WTC11 (cell line): ENCODE measurements at regions not wholly inside any gene's neighbourhood (a gene's known extent, or its start where the extent isn't known, plus 50 kb on each side); places are given as distances from the start of the nearest gene placed in this dataset.

ENCODE experiments used
- ATAC-seq: fragments of 200-7000 bp; cut with Tn5 transposase; 2 replicates; pipeline ENCODE4 v1.10.0; 2021; ENCODE audit warnings: mild to moderate bottlenecking, moderate library complexity
- CTCF ChIA-PET: fragments of 300-600 bp; sonication (Branson Sonifier 250); formaldehyde crosslinking; loops from one replicate; lab custom pipeline; 2021; ENCODE audit warnings: antibody characterized with exemption; lab: Charles Lee
- POLR2A ChIA-PET: fragments of 350-600 bp; sonication (Branson Sonifier 250); formaldehyde crosslinking; loops from one replicate; lab custom pipeline; 2021; ENCODE audit warnings: antibody characterized with exemption; lab: Charles Lee
- DNase-seq: peaks from one replicate; pipeline ENCODE4 v3.0.0; 2021; ENCODE audit warnings: low spot score
- H3K27ac Mint-ChIP-seq: 2 replicates; pipeline ENCODE4 v1.8.0; 2021; ENCODE audit warnings: mixed read lengths
- H3K27me3 Mint-ChIP-seq: 2 replicates; pipeline ENCODE4 v1.8.0; 2021; ENCODE audit warnings: low read depth, mild to moderate bottlenecking, moderate library complexity, mixed read lengths
- H3K36me3 Mint-ChIP-seq: 2 replicates; pipeline ENCODE4 v1.8.0; 2021; ENCODE audit warnings: mixed read lengths
- H3K4me1 Mint-ChIP-seq: 2 replicates; pipeline ENCODE4 v1.8.0; 2022; ENCODE audit warnings: mixed read lengths
- H3K4me3 Mint-ChIP-seq: 2 replicates; pipeline ENCODE4 v1.8.0; 2021; ENCODE audit warnings: mild to moderate bottlenecking, moderate library complexity, mixed read lengths
- H3K9me3 Mint-ChIP-seq: 2 replicates; pipeline ENCODE4 v1.8.0; 2021; ENCODE audit warnings: mixed read lengths
- ATF1 ChIP-seq: sonication (generic); formaldehyde crosslinking; IDR thresholded peaks from 2 replicates; pipeline ENCODE4 v1.8.1; 2023; ENCODE audit warnings: mild to moderate bottlenecking, moderate library complexity, missing genetic modification reagents
- ESRRA ChIP-seq: sonication (generic); formaldehyde crosslinking; IDR thresholded peaks from 2 replicates; pipeline ENCODE4 v1.8.1; 2022; ENCODE audit warnings: mild to moderate bottlenecking, missing genetic modification reagents, borderline replicate concordance
- FOXJ3 ChIP-seq: sonication (generic); formaldehyde crosslinking; IDR thresholded peaks from 2 replicates; pipeline ENCODE4 v1.9.0; 2021; ENCODE audit warnings: missing genetic modification reagents, mild to moderate bottlenecking, borderline replicate concordance
- IRF2 ChIP-seq: sonication (generic); formaldehyde crosslinking; IDR thresholded peaks from 2 replicates; pipeline ENCODE4 v1.8.0; 2022; ENCODE audit warnings: low read depth, missing genetic modification reagents, borderline replicate concordance
- JUN ChIP-seq: sonication (generic); formaldehyde crosslinking; IDR thresholded peaks from 2 replicates; pipeline ENCODE4 v1.8.0; 2023; ENCODE audit warnings: mild to moderate bottlenecking, missing genetic modification reagents
- KAT7 ChIP-seq: sonication (generic); formaldehyde crosslinking; IDR thresholded peaks from 2 replicates; pipeline ENCODE4 v1.8.1; 2023; ENCODE audit warnings: missing genetic modification reagents, mild to moderate bottlenecking, borderline replicate concordance
- MXD4 ChIP-seq: fragments of 250-450 bp; sonication (Bioruptor Pico); IDR thresholded peaks from 2 replicates; pipeline ENCODE4 v1.8.0; 2021; ENCODE audit warnings: mild to moderate bottlenecking, moderate library complexity, borderline replicate concordance
- NR1H2 ChIP-seq: sonication (generic); formaldehyde crosslinking; IDR thresholded peaks from 2 replicates; pipeline ENCODE4 v1.9.0; 2021; ENCODE audit warnings: mild to moderate bottlenecking, moderate library complexity, missing genetic modification reagents
- OVOL2 ChIP-seq: fragments of 250-450 bp; sonication (Bioruptor Pico); IDR thresholded peaks from 2 replicates; pipeline ENCODE4 v1.9.0; 2021; ENCODE audit warnings: mild to moderate bottlenecking, borderline replicate concordance
- SMAD3 ChIP-seq: sonication (generic); formaldehyde crosslinking; IDR thresholded peaks from 2 replicates; pipeline ENCODE4 v1.8.0; 2022; ENCODE audit warnings: missing genetic modification reagents, mild to moderate bottlenecking, borderline replicate concordance
- SP1 ChIP-seq: sonication (generic); formaldehyde crosslinking; conservative IDR thresholded peaks from 2 replicates; pipeline ENCODE4 v1.8.1; 2022; ENCODE audit warnings: missing genetic modification reagents
- TCF7 ChIP-seq: sonication (generic); formaldehyde crosslinking; IDR thresholded peaks from 2 replicates; pipeline ENCODE4 v1.8.0; 2022; ENCODE audit warnings: mild to moderate bottlenecking, low read depth, missing genetic modification reagents, moderate library complexity
- TEAD4 ChIP-seq: sonication (generic); formaldehyde crosslinking; IDR thresholded peaks from 2 replicates; pipeline ENCODE4 v1.8.0; 2022; ENCODE audit warnings: mild to moderate bottlenecking, missing genetic modification reagents
- TF ChIP-seq, protein P1 (sequence below): sonication (generic); formaldehyde crosslinking; IDR thresholded peaks from 2 replicates; pipeline ENCODE4 v1.8.1; 2023; ENCODE audit warnings: mild to moderate bottlenecking, missing genetic modification reagents
- TF ChIP-seq, protein P2 (sequence below): sonication (generic); formaldehyde crosslinking; IDR thresholded peaks from 2 replicates; pipeline ENCODE4 v1.8.0; 2022; ENCODE audit warnings: missing genetic modification reagents
- TF ChIP-seq, protein P3 (sequence below): fragments of 250-450 bp; sonication (Bioruptor Pico); IDR thresholded peaks from 2 replicates; pipeline ENCODE4 v2.1.2; 2022; ENCODE audit warnings: mild to moderate bottlenecking, moderate library complexity
- TF ChIP-seq, protein P4 (sequence below): sonication (generic); formaldehyde crosslinking; IDR thresholded peaks from 2 replicates; pipeline ENCODE4 v1.8.1; 2022; ENCODE audit warnings: mild to moderate bottlenecking, missing genetic modification reagents, moderate library complexity, borderline replicate concordance
- TF ChIP-seq, protein P5 (sequence below): sonication (generic); formaldehyde crosslinking; IDR thresholded peaks from 2 replicates; pipeline ENCODE4 v1.8.0; 2022; ENCODE audit warnings: mild to moderate bottlenecking, missing genetic modification reagents
- TF ChIP-seq, protein P6 (sequence below): sonication (generic); formaldehyde crosslinking; IDR thresholded peaks from 2 replicates; pipeline ENCODE4 v1.8.0; 2022; ENCODE audit warnings: mild to moderate bottlenecking, missing genetic modification reagents

DNA sequence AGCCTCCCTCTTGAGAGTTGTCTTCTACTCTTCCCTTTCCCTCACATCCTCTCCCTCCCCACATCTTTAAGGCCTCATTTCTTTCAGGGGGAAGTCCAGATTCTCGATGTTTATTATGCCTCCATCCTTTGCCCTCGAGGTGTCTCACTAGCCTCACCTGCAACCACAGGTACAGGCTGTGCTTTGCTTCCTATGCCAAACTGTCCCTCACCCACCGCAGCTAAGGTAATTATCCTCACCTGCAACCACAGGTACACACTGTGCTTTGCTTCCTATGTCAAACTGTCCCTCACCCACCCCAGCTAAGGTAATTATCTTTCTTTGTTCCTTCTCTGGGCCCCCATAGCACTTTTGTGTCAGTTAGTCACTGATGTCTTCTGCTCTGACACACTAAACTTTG is 328.1 kb upstream of the SNX7 start (continued):
- TF ChIP-seq TCF7 (CRISPR knock-in tag) (no peak), JUN (CRISPR knock-in tag) (no peak), SP1 (CRISPR knock-in tag) (no peak), KAT7 (CRISPR knock-in tag) (no peak), OVOL2 (CRISPR knock-in tag) (no peak), SMAD3 (CRISPR knock-in tag) (no peak), FOXJ3 (CRISPR knock-in tag) (no peak), IRF2 (CRISPR knock-in tag) (no peak)
- TF ChIP-seq, protein P1, sequence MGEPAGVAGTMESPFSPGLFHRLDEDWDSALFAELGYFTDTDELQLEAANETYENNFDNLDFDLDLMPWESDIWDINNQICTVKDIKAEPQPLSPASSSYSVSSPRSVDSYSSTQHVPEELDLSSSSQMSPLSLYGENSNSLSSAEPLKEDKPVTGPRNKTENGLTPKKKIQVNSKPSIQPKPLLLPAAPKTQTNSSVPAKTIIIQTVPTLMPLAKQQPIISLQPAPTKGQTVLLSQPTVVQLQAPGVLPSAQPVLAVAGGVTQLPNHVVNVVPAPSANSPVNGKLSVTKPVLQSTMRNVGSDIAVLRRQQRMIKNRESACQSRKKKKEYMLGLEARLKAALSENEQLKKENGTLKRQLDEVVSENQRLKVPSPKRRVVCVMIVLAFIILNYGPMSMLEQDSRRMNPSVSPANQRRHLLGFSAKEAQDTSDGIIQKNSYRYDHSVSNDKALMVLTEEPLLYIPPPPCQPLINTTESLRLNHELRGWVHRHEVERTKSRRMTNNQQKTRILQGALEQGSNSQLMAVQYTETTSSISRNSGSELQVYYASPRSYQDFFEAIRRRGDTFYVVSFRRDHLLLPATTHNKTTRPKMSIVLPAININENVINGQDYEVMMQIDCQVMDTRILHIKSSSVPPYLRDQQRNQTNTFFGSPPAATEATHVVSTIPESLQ (CRISPR knock-in tag): no peak
- TF ChIP-seq, protein P2, sequence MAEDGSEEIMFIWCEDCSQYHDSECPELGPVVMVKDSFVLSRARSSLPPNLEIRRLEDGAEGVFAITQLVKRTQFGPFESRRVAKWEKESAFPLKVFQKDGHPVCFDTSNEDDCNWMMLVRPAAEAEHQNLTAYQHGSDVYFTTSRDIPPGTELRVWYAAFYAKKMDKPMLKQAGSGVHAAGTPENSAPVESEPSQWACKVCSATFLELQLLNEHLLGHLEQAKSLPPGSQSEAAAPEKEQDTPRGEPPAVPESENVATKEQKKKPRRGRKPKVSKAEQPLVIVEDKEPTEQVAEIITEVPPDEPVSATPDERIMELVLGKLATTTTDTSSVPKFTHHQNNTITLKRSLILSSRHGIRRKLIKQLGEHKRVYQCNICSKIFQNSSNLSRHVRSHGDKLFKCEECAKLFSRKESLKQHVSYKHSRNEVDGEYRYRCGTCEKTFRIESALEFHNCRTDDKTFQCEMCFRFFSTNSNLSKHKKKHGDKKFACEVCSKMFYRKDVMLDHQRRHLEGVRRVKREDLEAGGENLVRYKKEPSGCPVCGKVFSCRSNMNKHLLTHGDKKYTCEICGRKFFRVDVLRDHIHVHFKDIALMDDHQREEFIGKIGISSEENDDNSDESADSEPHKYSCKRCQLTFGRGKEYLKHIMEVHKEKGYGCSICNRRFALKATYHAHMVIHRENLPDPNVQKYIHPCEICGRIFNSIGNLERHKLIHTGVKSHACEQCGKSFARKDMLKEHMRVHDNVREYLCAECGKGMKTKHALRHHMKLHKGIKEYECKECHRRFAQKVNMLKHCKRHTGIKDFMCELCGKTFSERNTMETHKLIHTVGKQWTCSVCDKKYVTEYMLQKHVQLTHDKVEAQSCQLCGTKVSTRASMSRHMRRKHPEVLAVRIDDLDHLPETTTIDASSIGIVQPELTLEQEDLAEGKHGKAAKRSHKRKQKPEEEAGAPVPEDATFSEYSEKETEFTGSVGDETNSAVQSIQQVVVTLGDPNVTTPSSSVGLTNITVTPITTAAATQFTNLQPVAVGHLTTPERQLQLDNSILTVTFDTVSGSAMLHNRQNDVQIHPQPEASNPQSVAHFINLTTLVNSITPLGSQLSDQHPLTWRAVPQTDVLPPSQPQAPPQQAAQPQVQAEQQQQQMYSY (CRISPR knock-in tag): no peak
- TF ChIP-seq, protein P3, sequence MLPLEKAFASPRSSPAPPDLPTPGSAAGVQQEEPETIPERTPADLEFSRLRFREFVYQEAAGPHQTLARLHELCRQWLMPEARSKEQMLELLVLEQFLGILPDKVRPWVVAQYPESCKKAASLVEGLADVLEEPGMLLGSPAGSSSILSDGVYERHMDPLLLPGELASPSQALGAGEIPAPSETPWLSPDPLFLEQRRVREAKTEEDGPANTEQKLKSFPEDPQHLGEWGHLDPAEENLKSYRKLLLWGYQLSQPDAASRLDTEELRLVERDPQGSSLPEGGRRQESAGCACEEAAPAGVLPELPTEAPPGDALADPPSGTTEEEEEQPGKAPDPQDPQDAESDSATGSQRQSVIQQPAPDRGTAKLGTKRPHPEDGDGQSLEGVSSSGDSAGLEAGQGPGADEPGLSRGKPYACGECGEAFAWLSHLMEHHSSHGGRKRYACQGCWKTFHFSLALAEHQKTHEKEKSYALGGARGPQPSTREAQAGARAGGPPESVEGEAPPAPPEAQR: no peak
- TF ChIP-seq, all 79 proteins: peak for 0

DNA sequence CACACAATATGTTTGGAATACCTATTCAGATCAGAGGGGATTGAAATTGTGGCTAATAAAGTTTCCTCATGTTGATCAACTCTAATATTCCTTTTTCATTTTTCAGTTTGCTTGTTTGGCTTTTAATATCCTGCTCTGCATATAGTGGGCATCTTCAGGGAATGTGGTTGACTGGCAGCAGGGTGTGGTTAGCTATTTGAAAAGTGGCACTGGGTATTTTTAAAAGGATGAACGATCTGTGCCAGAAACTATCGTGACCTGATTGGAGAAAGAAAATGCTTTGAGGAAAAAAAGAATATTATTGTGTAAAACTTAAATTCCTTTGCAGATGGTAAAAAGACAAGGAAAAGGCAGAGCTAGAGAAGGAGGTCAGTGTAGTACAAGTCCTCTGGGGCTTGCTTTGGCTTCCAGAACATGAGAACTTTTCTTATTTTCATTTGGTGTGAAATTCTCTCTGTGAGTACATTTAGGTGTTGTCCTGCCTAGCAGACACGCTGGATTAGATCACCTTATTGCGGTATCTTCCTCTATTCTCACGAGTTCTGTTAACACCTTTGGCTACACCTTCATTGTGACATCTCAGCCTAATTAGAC is 329.7 kb upstream of the SNX7 start:
- H3K27me3 Mint-ChIP-seq: no peaks in the 10 kb centered on the region
- H3K36me3 Mint-ChIP-seq: no peaks in the 10 kb centered on the region
- ChIA-PET CTCF (no interaction called here), POLR2A (no interaction called here)
- DNase-seq (no peak), ATAC-seq (no peak)
- H3K4me1 Mint-ChIP-seq: 0 out of 2 replicates have a peak, but pooled peaks cover 5% of the 10 kb centered on the region
- TF ChIP-seq MXD4 (CRISPR knock-in tag) (no peak), TCF7 (CRISPR knock-in tag) (no peak)
- TF ChIP-seq, protein P4, sequence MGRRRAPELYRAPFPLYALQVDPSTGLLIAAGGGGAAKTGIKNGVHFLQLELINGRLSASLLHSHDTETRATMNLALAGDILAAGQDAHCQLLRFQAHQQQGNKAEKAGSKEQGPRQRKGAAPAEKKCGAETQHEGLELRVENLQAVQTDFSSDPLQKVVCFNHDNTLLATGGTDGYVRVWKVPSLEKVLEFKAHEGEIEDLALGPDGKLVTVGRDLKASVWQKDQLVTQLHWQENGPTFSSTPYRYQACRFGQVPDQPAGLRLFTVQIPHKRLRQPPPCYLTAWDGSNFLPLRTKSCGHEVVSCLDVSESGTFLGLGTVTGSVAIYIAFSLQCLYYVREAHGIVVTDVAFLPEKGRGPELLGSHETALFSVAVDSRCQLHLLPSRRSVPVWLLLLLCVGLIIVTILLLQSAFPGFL: no peak
- TF ChIP-seq, protein P5, sequence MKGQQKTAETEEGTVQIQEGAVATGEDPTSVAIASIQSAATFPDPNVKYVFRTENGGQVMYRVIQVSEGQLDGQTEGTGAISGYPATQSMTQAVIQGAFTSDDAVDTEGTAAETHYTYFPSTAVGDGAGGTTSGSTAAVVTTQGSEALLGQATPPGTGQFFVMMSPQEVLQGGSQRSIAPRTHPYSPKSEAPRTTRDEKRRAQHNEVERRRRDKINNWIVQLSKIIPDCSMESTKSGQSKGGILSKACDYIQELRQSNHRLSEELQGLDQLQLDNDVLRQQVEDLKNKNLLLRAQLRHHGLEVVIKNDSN: no peak
- no peak overlapping the region for H3K27ac Mint-ChIP-seq
- H3K4me3 Mint-ChIP-seq: no peak overlapping the region
- H3K9me3 Mint-ChIP-seq: no peaks in the 10 kb centered on the region

DNA sequence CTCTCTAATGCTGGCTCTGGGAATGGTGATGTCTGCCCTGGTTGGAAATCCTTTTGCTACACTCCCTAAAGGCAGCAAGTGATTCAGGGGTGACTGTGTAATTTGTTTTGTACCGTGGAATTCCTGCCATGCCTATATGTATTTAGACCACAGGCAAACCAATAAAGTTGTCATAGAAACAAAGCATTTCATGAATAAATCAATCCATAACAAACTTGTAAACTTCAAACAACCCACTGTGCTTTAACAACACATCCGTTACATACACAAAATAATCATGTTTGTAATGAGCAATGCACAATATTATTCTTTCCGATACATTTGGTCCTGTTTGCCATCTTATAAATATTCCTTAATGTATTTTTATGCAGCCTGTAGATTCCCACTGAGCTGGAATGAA is 330.3 kb upstream of the SNX7 start:
- Mint-ChIP-seq H3K36me3 (no peaks in the 10 kb centered on the region), H3K4me1 (0 out of 2 replicates have a peak, but pooled peaks cover 3% of the 10 kb centered on the region), H3K27me3 (no peaks in the 10 kb centered on the region), H3K27ac (no peak overlapping the region)
- no peak for DNase-seq
- CTCF ChIA-PET: no interaction called here
- TF ChIP-seq KAT7 (CRISPR knock-in tag) (no peak), JUN (CRISPR knock-in tag) (no peak), OVOL2 (CRISPR knock-in tag) (no peak), NR1H2 (no peak), ESRRA (no peak), ATF1 (no peak), TEAD4 (CRISPR knock-in tag) (no peak)
- TF ChIP-seq, protein P3: no peak
- TF ChIP-seq, protein P6, sequence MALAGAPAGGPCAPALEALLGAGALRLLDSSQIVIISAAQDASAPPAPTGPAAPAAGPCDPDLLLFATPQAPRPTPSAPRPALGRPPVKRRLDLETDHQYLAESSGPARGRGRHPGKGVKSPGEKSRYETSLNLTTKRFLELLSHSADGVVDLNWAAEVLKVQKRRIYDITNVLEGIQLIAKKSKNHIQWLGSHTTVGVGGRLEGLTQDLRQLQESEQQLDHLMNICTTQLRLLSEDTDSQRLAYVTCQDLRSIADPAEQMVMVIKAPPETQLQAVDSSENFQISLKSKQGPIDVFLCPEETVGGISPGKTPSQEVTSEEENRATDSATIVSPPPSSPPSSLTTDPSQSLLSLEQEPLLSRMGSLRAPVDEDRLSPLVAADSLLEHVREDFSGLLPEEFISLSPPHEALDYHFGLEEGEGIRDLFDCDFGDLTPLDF (CRISPR knock-in tag): no peak
- TF ChIP-seq, all 79 proteins: peak for 0
- POLR2A ChIA-PET: no interaction called here
- no peak for ATAC-seq
- H3K4me3 Mint-ChIP-seq: no peak overlapping the region
- no peaks in the 10 kb centered on the region for H3K9me3 Mint-ChIP-seq
